Suppressor macrophage (primary cell): ENCODE measurements at regions not wholly inside any gene's neighbourhood (a gene's known extent, or its start where the extent isn't known, plus 50 kb on each side); places are given as distances from the start of the nearest gene placed in this dataset.

Source experiments
- DNase-seq, 4 experiments: peaks; one replicate each; pipeline ENCODE4 v3.0.0-alpha.2; 2020 to 2022

DNA sequence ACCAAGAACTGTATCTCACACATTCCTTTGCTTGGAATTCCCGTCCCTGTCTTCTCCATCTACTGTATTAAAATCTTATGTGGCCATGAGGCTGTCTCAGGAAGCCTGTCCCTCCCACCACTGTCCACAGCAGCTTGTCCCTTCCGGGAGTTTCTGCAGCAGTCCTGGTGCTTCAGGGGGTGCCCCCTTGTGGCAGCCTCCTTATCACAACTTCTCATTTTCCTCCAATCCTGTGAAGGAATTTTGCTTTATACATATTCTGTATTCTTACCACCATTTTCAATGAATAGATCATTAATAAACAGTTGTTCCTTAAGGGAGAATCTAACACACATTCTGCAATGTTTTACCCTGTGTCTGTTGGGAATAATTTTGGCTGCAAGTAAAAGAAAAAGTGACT lies 220.4 kb upstream of the RAG2 start:
- peak in 3 of 4 experiments; percentile 24 to 41 (median 31) for DNase-seq

DNA sequence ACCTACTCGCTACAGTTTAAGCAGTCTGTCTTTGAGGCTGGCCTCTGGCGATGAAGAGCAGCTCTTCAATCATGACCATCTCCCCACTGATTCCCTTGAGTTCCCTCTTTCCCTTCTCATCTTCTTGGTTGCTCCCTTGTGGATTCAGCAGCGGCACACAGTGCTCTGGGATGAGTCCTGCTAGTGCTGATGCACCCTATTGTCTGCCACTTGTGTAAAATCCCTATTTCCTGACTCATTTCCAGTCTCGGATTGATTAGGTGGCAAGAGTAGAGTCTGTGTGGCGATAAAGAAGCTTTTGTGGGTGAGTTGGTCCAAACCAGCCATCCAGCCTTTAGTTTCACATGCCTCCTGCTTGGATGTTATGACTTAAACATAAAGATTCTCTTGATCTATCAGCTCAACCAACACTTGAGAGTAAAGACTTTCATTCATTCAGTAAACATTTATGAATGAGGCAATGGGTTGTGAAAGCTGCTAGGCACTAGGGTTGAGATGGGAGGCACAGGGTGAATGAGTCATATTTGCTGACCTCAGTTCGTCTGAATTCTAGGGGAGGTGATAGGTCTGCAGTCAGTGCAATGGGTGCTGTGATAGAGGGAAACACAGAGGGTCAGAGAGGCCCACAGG lies 219.4 kb upstream of the RAG2 start:
- DNase-seq, result peak in 2 of 4 experiments; percentile 1 to 9

DNA sequence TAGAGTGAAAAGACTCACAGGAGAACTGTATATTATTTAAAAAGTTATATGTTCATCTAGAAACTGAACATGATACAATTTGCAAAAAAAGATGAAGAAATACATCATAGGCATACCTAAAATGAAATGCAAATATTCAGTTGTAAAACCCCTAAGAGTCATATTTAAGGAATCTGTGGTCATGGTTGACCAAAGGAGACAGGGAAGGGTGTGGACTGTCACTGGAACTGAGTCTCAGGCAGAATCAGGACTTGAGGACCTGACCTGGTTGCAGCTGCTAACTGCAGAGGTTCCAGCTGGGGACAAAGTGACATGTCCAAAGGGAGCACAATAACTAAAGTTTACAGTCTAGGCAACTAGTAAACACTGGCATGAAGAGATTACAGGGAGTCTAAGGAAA lies 211.3 kb upstream of the RAG2 start:
- no peak for DNase-seq

DNA sequence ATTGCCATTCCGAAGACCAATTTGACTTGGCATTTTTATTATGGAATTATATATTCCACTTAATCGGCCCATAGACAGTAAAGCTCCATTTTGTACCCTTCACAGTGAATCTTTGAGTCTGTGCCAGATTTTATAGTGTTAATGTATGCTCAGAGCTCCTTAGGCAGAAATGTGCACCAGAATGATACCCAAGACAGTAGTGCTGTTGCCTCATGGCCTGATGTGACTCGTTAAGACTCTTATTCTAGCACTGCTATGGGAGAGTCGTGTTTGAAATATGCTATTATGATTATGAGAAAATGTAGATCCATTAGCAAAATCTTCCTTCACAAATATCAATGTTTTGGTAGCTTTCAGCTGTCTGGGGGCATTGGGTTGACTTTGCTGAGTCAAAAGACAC lies 209.8 kb upstream of the RAG2 start:
- no peak for DNase-seq

DNA sequence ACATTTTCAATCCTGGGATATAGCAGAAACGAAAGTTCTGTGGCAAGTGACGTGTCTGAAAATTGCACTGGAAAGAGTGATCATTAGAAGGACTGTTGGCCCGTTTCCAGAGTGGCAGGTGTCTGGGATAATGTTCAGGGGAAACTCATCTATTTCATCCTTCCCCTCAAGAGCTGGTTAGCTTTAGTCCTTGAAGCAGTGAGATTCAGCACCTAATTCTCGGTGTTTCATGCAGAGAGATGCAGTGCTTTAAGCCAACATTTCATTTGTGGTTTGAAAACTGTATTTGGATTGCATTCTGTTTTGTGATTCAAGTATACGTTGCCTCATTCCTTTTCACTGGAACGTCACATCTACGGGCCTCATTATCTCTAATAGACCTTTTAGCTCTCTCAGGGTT lies 205.0 kb upstream of the RAG2 start:
- no peak for DNase-seq

DNA sequence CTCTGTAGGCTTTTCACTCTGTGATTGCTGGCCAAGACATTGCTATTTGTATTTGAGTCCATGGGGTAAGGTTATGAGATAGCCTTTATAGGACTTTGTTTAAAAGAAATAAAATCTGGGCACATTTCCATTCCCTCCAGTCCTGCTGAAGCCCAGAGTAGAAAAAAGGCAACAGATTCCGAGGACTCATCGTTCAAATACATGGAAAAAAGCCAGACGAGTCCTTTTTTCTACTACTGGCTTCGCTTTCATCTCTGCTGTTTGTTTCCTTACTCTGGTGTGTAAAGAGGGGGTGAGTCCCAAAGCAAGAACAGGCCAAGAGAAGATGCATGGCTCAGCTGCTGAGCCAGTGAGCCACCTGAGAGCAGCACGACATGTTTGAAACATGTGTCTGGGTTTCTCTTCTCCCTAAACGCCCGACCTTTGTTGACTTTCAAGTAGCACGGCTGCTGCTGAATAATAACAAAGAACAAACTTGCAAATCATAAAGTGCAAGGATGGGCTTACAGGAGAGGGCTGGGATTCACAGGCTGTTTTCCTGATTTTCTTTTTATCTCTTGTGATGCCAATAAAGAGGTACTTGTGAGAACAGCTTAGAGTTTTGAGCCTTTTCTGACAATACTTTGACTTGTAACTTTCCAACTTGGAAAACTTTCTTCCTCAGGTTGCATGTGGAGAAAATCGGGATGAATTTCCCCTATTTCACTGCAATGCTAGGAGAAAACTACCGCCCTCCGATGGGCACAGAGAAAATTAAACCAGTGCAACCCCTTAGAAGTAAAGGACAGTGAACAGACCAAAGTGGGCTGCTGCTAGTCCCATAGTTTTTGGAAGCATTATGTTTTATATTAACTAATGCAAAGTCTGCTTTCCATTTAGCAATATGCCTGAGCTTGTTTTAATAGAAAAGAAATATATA lies 195.2 kb upstream of the RAG2 start:
- DNase-seq, result no peak

DNA sequence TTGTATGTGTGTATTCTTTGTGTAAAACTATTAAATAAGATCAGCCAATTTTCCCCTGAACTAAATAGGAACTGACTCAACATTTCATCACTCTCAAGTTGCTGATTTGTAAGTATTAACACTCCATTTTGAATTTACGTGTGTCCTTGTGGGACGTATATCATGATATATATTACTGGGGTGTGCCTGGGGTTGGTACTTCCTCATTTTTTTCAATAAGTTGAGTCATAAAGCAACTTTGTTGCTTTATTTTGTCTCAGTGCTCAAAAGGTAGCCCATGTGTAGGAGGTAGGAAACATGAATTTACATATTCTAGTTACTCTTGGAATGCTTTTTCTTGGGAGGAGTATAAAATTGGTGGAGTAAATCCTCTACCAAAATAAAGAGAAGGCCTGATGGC lies 193.9 kb upstream of the RAG2 start:
- DNase-seq, result no peak

DNA sequence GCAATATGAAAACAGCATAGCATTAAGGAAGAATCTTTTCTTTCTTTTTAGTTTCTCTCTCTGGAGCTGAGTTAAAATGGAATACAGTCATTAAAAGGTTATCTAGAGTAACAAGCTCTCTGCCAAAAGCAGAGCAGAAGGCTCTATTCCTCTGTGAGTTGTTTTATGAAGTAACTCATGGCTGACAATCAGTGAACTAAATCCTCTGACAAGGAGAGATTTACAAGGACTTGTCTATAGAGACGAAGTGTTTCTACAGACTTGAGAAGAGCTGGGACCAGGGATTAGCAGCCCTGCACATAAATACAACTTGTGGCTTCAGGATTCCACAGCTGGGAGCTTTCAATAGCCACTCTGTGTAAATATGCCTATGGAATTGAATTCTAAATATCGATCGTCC lies 192.5 kb upstream of the RAG2 start:
- no peak for DNase-seq

DNA sequence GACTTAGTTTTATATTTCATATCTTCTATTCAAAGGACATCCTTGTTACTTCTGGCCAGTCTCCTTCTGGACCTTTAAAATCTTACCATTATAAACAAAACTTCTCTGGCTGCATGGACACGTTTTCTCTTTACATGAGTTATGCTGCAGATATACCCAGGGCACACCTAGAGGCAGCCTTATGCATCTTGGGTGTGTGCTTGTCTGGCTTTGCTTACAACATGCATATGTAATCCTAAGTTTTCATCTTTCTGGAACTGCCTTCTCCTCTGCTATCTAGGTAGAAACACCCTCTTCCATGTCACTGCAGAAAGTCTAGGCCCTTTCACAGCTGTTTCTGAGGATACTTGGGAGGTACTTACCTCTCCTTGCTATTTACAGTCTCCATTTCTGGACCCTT lies 185.8 kb upstream of the RAG2 start:
- DNase-seq, result no peak

DNA sequence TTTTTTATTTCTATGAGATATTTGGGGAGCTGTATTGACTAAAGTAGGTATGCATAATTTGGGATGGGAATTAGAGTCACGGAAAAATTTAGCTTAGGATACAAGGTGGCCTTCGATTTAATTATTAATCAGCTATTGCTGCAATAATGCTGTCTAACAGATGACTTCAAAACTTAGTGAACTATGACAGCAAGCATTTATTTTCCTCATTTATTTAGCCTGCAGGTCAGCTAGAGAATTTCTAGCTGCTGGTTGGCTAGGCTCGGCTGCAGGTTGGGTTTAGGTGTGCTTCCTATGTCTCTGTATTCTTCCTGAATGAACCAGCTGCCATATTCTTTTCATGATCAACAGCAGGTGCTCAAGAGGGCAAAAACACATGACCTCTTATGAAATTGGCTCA lies 181.8 kb upstream of the RAG2 start:
- DNase-seq, result no peak

DNA sequence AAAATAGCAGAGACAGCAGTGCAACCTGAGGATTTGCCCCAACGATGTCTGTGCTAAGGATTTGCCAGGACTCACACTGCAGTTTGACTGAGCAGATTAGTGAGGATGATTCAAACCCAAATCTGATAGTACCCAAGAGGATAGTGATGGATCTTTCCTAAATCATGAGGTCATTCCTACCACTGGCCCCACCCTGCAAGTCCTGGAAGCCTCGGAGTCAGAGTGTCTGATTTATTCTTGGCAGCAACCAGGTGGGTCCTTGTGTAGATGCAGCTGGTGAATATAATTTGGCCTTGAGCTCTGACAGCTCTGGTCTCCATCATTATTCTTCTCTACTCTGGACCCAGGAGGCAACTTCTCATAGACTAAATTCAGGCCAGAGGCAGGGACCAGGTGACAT lies 179.3 kb upstream of the RAG2 start:
- no peak for DNase-seq

DNA sequence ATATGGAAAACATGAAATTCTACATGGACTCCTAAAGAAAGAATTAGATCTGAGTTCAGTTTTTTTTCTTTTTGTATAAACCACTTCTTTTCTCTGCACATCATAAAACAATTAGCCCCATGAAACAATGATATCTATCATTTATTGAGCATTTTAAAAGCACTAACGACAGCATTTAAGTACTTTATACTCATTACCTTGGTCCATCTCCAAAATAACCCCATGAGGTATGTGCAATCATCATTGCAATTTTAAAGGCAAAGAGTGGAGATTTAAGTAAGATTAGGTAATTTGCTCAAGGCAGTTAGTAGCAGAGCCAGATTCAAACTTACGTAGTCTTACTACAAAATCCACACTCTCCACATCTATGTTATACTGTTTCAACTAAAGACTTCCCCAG lies 177.7 kb upstream of the RAG2 start:
- DNase-seq, result no peak

DNA sequence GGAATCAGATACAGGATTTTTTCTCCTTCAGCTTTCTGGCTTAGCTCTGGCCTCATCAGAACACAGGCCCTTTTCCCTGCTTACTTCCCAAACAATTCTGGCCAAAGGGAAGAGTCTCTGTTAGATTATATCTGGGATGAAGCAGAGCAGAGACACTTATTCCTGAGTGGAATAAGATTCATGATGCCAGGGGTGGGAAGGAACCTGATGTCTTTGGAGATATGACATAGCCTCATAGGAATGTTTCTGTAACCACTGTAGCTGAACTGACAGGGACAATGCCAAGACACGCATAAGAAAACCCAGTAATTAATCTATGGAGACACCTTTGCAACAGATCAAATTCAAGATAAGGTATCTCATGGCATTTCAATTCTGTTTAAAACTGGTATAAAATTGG lies 177.1 kb upstream of the RAG2 start:
- DNase-seq, result no peak

DNA sequence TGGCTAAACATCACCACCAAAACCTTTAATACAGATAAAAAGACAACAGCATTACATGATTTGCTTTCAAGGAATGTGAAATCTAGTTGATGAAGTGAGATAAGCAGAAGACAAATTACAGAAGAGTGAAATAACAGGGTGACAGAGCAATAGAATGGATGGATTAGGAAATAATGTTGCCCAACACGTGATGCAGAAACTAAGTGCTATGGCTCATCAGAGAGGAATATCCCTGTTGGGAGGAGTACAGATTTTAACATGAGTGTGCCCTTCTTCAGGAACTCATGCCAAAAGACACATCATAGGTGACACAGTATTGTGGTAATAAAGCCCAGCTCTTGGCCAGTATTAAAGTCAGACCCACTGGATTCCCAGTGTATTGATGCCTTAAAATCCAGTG lies 176.6 kb upstream of the RAG2 start:
- DNase-seq, result peak in 2 of 4 experiments; percentile 2 to 6

DNA sequence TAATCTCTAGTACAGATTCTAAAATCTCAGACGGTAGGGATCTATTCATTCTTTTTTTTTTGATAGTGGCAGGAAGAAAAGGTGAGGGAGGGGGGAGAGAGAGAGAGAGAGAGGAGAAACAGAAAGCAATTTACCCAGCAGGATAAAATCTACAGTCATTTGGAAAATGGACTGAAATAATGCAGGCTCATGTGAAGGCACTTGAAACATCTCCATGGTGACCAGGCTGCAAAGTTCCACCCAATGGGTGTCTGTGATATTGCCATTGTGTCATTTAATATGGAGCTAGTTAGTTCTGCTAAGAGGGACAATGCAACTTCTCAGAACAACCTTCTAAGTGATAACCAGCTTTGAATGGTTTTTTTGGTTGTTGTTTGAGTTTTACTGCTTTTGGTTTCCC lies 165.2 kb upstream of the RAG2 start:
- DNase-seq, result no peak

DNA sequence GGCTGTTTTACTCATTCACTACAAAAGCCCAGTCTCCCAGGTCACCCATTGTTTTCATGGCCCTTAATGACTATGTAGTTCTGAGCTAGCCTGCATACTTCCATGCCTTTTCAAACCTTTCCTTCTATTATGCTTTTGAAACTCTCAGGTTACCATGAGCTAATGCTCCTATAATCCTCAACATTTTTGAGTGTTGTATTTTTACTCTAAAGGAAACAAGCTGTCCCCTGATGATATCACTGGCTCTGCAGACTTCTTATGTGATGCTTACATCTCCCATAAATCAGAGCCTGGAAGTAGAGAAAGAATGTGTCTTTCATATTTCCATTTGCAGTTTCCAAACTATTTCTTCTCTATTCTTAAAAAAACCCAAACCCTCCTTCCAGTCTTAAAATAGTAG lies 159.0 kb upstream of the RAG2 start:
- DNase-seq, result no peak

DNA sequence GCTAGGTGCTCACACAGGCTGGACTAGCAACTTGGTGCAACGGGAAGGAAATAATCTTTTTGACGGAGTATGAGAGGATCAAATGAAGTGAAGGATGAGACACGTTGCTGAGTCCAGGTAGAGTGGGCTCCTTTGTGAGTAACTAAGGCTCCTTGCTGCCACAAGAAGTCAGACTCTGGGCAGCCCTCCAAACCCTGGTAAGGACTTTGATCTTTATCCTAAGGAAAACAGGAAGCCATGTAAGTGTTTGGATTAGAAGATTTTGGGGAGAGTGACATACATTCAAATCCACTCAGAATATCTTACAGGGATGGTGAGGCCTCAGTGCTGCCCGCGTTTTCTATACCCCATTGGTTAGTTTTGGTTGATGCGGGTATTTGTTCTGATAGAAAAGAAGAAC lies 155.9 kb upstream of the RAG2 start:
- DNase-seq, result no peak

DNA sequence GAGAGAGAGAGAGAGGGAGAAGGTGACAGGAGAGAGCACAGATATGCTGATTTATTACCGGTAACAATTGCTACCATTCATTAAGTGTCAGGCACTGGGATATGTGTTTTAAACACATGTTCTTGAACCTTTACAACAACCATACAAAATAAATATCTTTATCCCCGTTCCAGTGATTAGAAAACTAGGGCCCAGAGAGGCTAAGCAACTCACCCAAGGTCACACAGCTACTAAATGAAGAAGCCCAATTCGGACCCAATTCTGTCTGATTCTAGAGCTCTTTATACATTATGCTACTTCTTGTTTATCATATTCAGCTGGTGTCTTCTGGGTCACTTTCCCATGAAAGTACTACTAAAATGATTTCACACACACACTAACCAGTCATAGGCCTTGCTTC lies 154.0 kb upstream of the RAG2 start:
- no peak for DNase-seq

DNA sequence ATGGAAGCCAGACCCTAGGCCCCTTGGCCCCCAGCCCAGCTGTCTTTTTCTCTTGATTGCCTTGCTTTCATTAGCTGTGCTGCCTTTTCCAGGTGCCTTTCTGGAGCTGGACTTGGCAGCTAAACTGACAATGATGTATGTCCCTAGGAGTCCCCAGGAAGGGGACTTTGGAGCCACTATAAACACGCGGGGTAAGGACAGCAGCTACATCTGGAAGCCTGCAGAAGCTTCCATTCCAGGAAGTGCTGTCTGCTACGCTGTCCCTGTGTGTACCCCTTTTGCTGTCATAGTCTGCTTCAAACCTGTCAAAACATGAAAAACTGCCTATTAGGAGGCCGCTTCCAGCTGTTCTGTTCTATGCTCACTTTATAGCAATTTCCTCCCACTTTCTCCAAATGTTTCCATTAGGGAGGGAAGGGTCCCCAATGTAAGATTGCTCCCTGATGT lies 153.3 kb upstream of the RAG2 start:
- no peak for DNase-seq

DNA sequence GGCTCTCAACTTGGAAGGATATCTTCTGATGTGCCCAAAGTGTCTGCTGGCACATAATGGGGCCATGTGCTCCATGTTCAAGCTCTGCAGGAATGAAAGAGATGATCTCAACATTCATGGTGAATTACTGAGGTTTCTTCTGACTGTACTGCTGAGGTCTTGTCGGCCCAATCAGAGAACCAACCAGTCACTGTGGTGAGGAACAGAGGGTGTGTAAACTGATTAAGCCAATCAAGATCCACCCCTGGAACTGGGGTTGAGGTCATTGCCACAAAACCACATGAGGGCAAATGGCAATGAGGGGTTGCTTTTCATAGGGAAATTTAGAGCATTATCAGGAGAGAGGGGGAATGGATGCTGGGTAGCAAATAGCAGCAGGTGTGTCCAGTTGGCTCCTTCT lies 152.3 kb upstream of the RAG2 start:
- no peak for DNase-seq

DNA sequence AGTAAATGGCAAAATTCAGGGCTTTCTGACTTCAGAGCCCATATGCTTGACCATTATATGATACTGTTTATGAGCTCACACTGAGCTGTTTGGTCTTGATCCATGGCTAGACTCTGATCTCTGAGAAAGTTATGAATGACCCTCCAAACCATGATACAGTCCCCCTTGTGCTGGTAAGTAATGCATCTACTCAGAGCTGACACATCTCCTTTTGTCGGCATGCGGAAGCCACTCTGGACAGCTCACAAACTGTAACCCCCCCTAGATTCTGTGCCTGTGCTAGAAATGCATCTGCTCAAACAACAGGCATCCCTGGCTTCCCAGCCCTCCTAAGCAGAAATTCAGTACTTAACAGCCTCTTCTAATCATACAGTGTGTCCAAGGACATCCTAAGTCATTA lies 150.8 kb upstream of the RAG2 start:
- no peak for DNase-seq

DNA sequence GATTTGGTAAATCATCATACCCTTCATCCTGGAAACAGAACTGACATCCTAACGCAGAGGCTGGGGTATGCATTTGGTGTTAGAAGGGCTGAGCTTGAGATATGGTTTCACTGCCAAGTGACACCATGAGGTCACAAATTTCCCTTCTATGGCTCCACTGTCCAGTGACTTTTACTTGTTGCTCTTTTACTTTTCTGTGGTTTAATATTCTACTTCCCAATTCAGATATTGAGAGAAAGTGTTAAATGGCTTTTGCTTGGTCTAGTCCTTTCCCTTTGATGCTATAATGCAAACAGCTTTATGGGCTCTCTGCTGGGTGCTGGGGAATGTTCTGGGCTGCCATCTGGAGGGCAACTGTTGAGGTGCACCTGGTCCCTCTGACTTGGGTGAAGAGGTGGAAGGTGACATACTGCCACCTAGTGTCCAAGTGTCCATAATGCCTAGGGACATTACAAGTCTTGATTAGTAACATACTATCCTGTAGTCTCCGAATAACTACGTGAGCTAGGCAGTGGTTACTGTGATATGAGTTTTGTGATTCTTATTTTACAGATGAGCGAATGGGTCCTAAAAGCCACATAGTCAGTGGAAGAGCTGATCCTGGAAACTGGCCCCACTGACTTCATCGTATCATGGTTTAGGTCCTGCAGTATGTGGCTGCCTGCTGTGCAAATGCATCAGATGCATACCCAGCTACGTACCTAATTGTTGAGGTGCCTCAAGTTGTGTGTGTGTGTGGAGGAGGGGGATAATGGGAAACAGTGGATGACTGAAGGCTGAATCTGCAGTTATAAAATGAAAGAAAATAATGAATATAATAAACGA lies 149.1 kb upstream of the RAG2 start:
- DNase-seq, result peak; percentile 91 to 95 (median 93)
